IMR-90 (cell line): ENCODE measurements at regions not wholly inside any gene's neighbourhood (a gene's known extent, or its start where the extent isn't known, plus 50 kb on each side); places are given as distances from the start of the nearest gene placed in this dataset.

Source experiments
- ATAC-seq: fragments of 200-7000 bp; cut with Tn5 transposase; 2 replicates; pipeline ENCODE4 v1.9.1; 2020; ENCODE audit warnings: low read depth, mild to moderate bottlenecking, moderate library complexity
- BruUV-seq: library from RNA; stranded (reverse); fragments of 400-500 nt; replicated peaks from 2 replicates; lab custom pipeline; 2021; lab: Mats Ljungman, UMichigan
- CTCF ChIA-PET: fragments of 300-600 bp; formaldehyde crosslinking; extraction: SDS; loops from one replicate; lab custom pipeline; 2021; ENCODE audit warnings: antibody characterized with exemption; lab: Yijun Ruan, JAX
- POLR2A ChIA-PET: fragments of 300-600 bp; sonication (Branson Sonifier 250); formaldehyde crosslinking; loops from one replicate; lab custom pipeline; 2022; ENCODE audit warnings: antibody characterized with exemption; ENCODE audit not compliant: unreplicated experiment; lab: Charles Lee
- DNase-seq: peaks from one replicate; pipeline ENCODE4 v3.0.0; 2013
- H2AFZ ChIP-seq: replicated peaks from 2 replicates; pipeline ENCODE3; 2013; ENCODE audit warnings: low read length, mild to moderate bottlenecking; ENCODE audit not compliant: poor library complexity
- H2AK5ac ChIP-seq: 2 replicates; pipeline ENCODE4 v1.6.1; 2013; ENCODE audit warnings: low read depth, low read length, inconsistent platforms
- H2AK9ac ChIP-seq: replicated peaks from 2 replicates; pipeline ENCODE3; 2013; ENCODE audit warnings: mild to moderate bottlenecking, low read depth, low read length, moderate library complexity; ENCODE audit not compliant: poor library complexity
- H2BK120ac ChIP-seq: 2 replicates; pipeline ENCODE4 v1.6.1; 2013; ENCODE audit warnings: low read depth, low read length, inconsistent platforms
- H2BK15ac ChIP-seq: 3 replicates; pipeline ENCODE4 v1.6.1; 2013; ENCODE audit warnings: low read depth, low read length, inconsistent platforms
- H2BK20ac ChIP-seq: 2 replicates; pipeline ENCODE4 v1.6.1; 2013; ENCODE audit warnings: low read depth, mild to moderate bottlenecking, inconsistent platforms, low read length, moderate library complexity
- H2BK5ac ChIP-seq: 2 replicates; pipeline ENCODE4 v1.6.1; 2013; ENCODE audit warnings: mild to moderate bottlenecking, low read depth, low read length, inconsistent platforms; ENCODE audit not compliant: poor library complexity, severe bottlenecking
- H3K14ac ChIP-seq: replicated peaks from 2 replicates; pipeline ENCODE4 v1.6.1; 2013; ENCODE audit warnings: low read depth, low read length, inconsistent platforms
- H3K18ac ChIP-seq: 2 replicates; pipeline ENCODE4 v1.6.1; 2013; ENCODE audit warnings: low read depth, low read length, control low read depth
- H3K23ac ChIP-seq: 2 replicates; pipeline ENCODE4 v1.6.1; 2013; ENCODE audit warnings: low read depth, low read length, inconsistent platforms
- H3K27ac ChIP-seq: 2 replicates; pipeline ENCODE4 v1.5.1; 2013; ENCODE audit warnings: mild to moderate bottlenecking, control low read depth, low read length; ENCODE audit not compliant: insufficient read depth
- H3K27me3 ChIP-seq: 2 replicates; pipeline ENCODE4 v1.6.1; 2013; ENCODE audit warnings: low read length; ENCODE audit not compliant: control insufficient read depth, insufficient read depth
- H3K36me3 ChIP-seq: 2 replicates; pipeline ENCODE4 v1.6.1; 2013; ENCODE audit warnings: low read length, mixed read lengths; ENCODE audit not compliant: control insufficient read depth, insufficient read depth
- H3K4ac ChIP-seq: 2 replicates; pipeline ENCODE4 v1.6.1; 2013; ENCODE audit warnings: low read depth, low read length, inconsistent platforms
- H3K4me1 ChIP-seq: 2 replicates; pipeline ENCODE4 v1.6.1; 2013; ENCODE audit warnings: low read length, mixed read lengths; ENCODE audit not compliant: control insufficient read depth, insufficient read depth
- H3K4me2 ChIP-seq: 2 replicates; pipeline ENCODE4 v1.6.1; 2013; ENCODE audit warnings: low read depth, mild to moderate bottlenecking, control low read depth, low read length, moderate library complexity
- H3K4me3 ChIP-seq: 2 replicates; pipeline ENCODE4 v1.5.1; 2013; ENCODE audit warnings: low read depth, mild to moderate bottlenecking, control low read depth, low read length, moderate library complexity; ENCODE audit not compliant: insufficient read depth
- H3K56ac ChIP-seq: 2 replicates; pipeline ENCODE4 v1.6.1; 2013; ENCODE audit warnings: low read length, inconsistent platforms; ENCODE audit not compliant: insufficient read depth; ENCODE audit errors: extremely low read depth
- H3K79me1 ChIP-seq, 2 experiments: 2 replicates each; pipeline ENCODE4 v1.6.1; 2013; ENCODE audit warnings: low read length in 2 of 2, inconsistent platforms in 1 of 2, low read depth in 1 of 2
- H3K9ac ChIP-seq: 2 replicates; pipeline ENCODE4 v1.6.1; 2013; ENCODE audit warnings: low read depth, low read length, control low read depth
- H3K9me1 ChIP-seq: 2 replicates; pipeline ENCODE4 v1.6.1; 2013; ENCODE audit warnings: low read length, inconsistent platforms; ENCODE audit not compliant: insufficient read depth
- H3K9me3 ChIP-seq: 2 replicates; pipeline ENCODE4 v1.6.1; 2013; ENCODE audit warnings: low read length; ENCODE audit not compliant: control insufficient read depth, insufficient read depth
- H4K20me1 ChIP-seq: 2 replicates; pipeline ENCODE4 v1.6.1; 2013; ENCODE audit warnings: low read length, inconsistent platforms; ENCODE audit not compliant: insufficient read depth
- H4K5ac ChIP-seq: 2 replicates; pipeline ENCODE4 v1.6.1; 2013; ENCODE audit warnings: mild to moderate bottlenecking, low read depth, low read length, control low read depth
- H4K8ac ChIP-seq, 2 experiments: 2 replicates each; pipeline ENCODE4 v1.6.1; 2013; ENCODE audit warnings: low read depth in 2 of 2, low read length in 2 of 2, control low read depth in 1 of 2, inconsistent platforms in 1 of 2
- H4K91ac ChIP-seq: 2 replicates; pipeline ENCODE4 v1.6.1; 2013; ENCODE audit warnings: low read depth, low read length, inconsistent platforms; ENCODE audit not compliant: insufficient read depth
- BHLHE40 ChIP-seq: fragments of 150-350 bp; IDR thresholded peaks from 2 replicates; pipeline ENCODE4 v1.6.1; 2016; ENCODE audit warnings: mild to moderate bottlenecking, low read depth, low read length
- CEBPB ChIP-seq: IDR thresholded peaks from 2 replicates; pipeline ENCODE4 v1.6.1; 2012; ENCODE audit warnings: low read depth, low read length, improper control_type of control experiment
- CHD1 ChIP-seq: IDR thresholded peaks from 2 replicates; pipeline ENCODE4 v1.6.1; 2012; ENCODE audit warnings: low read depth, low read length, improper control_type of control experiment
- FOS ChIP-seq: fragments of 150-350 bp; IDR thresholded peaks from 2 replicates; pipeline ENCODE4 v1.6.1; 2016; ENCODE audit warnings: low read depth, low read length
- MAFK ChIP-seq: IDR thresholded peaks from 2 replicates; pipeline ENCODE4 v1.6.1; 2012; ENCODE audit warnings: low read depth, low read length, improper control_type of control experiment
- MAZ ChIP-seq: IDR thresholded peaks from 2 replicates; pipeline ENCODE4 v1.6.1; 2012; ENCODE audit warnings: low read depth, mild to moderate bottlenecking, low read length, improper control_type of control experiment, moderate library complexity, borderline replicate concordance
- MXI1 ChIP-seq: IDR thresholded peaks from 2 replicates; pipeline ENCODE4 v1.6.1; 2012; ENCODE audit warnings: low read depth, mild to moderate bottlenecking, low read length, moderate library complexity, borderline replicate concordance
- NFE2L2 ChIP-seq: fragments of 150-350 bp; IDR thresholded peaks from 2 replicates; pipeline ENCODE4 v1.6.1; 2016; ENCODE audit warnings: low read depth, mild to moderate bottlenecking, low read length
- POLR2A ChIP-seq: IDR thresholded peaks from 2 replicates; pipeline ENCODE4 v1.6.1; 2012; ENCODE audit warnings: mild to moderate bottlenecking, low read depth, low read length
- RAD21 ChIP-seq: IDR thresholded peaks from 2 replicates; pipeline ENCODE4 v1.6.1; 2012; ENCODE audit warnings: low read length, improper control_type of control experiment
- RCOR1 ChIP-seq: IDR thresholded peaks from 2 replicates; pipeline ENCODE4 v1.6.1; 2012; ENCODE audit warnings: mild to moderate bottlenecking, low read length, improper control_type of control experiment; ENCODE audit not compliant: insufficient replicate concordance
- RFX5 ChIP-seq: IDR thresholded peaks from 2 replicates; pipeline ENCODE4 v1.8.0; 2012; ENCODE audit warnings: low read depth, mild to moderate bottlenecking, low read length, moderate library complexity
- SMC3 ChIP-seq: fragments of 150-350 bp; IDR thresholded peaks from 2 replicates; pipeline ENCODE4 v1.6.1; 2016; ENCODE audit warnings: low read depth, mild to moderate bottlenecking, antibody characterized with exemption, low read length, moderate library complexity
- WGBS, 2 experiments: methylation state at CpG; one replicate each; pipeline versions ENCODE4 v1.1.5 to v1.1.7; 2013; ENCODE audit warnings: missing lambda C conversion rate in 2 of 2; ENCODE audit not compliant: insufficient read length in 1 of 2; ENCODE audit errors: extremely low coverage in 2 of 2; 5-methylcytosine and 5-hydroxymethylcytosine counted together
- dilution Hi-C: fragments of 300-500 bp; cut with HindIII; formaldehyde crosslinking; loops from one replicate; pipeline ENCODE4 v1.14.3; 2018; ENCODE audit warnings: low sequenced_read_pairs; ENCODE audit not compliant: unreplicated experiment
- in situ Hi-C: fragments of 300-500 bp; cut with MboI; formaldehyde crosslinking; loops from 3 replicates; pipeline ENCODE4 v1.14.3; 2019; ENCODE audit warnings: low sequenced_read_pairs, inconsistent platforms, mixed read lengths
- intact Hi-C: fragments of 100-400 bp; cut with micrococcal nuclease; formaldehyde crosslinking; loops from 2 replicates; pipeline ENCODE4 v1.10.0; 2022
- TF ChIP-seq, protein P1 (sequence below): conservative IDR thresholded peaks from 2 replicates; pipeline ENCODE4 v1.5.1; 2012; ENCODE audit warnings: mild to moderate bottlenecking, low read depth, low read length, improper control_type of control experiment
- TF ChIP-seq, protein P2 (sequence below): fragments of 150-350 bp; IDR thresholded peaks from 2 replicates; pipeline ENCODE4 v1.6.1; 2017; ENCODE audit warnings: mild to moderate bottlenecking, antibody characterized with exemption, low read length, low read depth

DNA sequence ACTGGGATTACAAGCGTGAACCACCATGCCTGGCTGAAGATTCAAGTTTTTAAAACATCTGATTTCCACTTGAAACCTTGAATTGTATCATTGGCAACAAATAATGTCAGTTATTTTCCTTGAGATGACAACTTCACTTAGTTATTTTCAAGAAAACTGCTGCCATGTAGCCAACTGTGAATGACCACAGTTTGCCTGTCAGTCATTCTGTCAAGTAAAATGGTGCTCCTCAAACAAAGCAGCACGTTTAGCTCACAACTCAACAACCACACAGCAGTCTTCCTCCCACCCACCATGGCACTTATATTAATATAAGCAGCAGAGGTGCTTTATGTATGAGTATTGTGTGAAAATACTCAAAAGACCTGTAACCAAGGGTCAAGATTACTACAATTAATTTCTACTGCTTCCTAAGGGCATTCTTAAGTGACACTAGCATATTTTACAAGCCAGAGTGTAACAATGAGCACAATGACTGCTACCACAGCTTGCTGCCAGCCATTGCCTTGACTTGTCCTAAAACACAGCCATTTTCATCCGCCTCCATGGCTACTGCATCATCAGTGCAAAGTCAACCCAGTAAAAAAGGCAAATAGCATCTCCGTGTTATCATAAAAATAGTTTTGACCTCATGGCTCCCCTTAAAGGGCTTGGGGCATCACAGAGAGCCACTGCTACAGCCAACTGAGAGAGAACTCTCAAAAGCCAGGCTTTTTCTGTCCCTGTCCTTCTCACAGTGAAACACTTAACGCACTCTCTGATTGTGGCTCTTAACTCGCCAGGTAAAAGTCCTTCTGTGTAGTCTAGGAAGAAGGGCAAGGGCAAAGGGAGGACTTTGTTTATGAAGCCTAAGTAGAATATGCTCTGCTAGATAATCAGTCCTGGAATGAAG lies 96.4 kb upstream of the TAB2 start:
- Histone ChIP-seq H3K9ac (no peak overlapping the region), H3K4me2 (no peak overlapping the region), H3K4me1 (no peaks in the 10 kb centered on the region; the same call in 1 of the 2 replicates), H2BK5ac (no peak overlapping the region), H3K56ac (no peak overlapping the region), H3K27ac (no peak overlapping the region), H2BK120ac (no peak overlapping the region), H2AK5ac (no peak overlapping the region), H4K91ac (no peak overlapping the region), H2BK15ac (no peak overlapping the region), H4K20me1 (no peaks in the 10 kb centered on the region), H3K14ac (no peak overlapping the region), H3K18ac (no peak overlapping the region), H3K4me3 (no peak overlapping the region), H3K36me3 (no peaks in the 10 kb centered on the region), H4K5ac (no peak overlapping the region), H3K23ac (no peak overlapping the region), H2AK9ac (no peak overlapping the region), H3K9me3 (no peaks in the 10 kb centered on the region), H2BK20ac (no peak overlapping the region), H3K79me1 (no peaks in the 10 kb centered on the region), H3K27me3 (peaks cover 1% of the 10 kb centered on the region), H2AFZ (no peak overlapping the region), H4K8ac (no peak overlapping the region), H3K4ac (no peak overlapping the region), H3K9me1 (no peaks in the 10 kb centered on the region)
- POLR2A ChIA-PET = no interaction called here
- in situ Hi-C loops = no loop called here
- dilution Hi-C loops = no loop called here
- no peak for ATAC-seq
- no peak for DNase-seq
- BruUV-seq = no TSS peak
- 100% methylated on average over 1 of the region's 6 CpGs; no CpG with 5 or more reads in 1 of the 2 experiments for WGBS, 2 experiments
- CTCF ChIA-PET = no interaction called here
- intact Hi-C loops = no loop called here
- TF ChIP-seq MXI1 = no peak
- no peak for TF ChIP-seq SMC3
- no peak for TF ChIP-seq NFE2L2
- TF ChIP-seq CHD1 = no peak
- no peak for TF ChIP-seq RAD21
- no peak for TF ChIP-seq FOS
- TF ChIP-seq, protein P1, sequence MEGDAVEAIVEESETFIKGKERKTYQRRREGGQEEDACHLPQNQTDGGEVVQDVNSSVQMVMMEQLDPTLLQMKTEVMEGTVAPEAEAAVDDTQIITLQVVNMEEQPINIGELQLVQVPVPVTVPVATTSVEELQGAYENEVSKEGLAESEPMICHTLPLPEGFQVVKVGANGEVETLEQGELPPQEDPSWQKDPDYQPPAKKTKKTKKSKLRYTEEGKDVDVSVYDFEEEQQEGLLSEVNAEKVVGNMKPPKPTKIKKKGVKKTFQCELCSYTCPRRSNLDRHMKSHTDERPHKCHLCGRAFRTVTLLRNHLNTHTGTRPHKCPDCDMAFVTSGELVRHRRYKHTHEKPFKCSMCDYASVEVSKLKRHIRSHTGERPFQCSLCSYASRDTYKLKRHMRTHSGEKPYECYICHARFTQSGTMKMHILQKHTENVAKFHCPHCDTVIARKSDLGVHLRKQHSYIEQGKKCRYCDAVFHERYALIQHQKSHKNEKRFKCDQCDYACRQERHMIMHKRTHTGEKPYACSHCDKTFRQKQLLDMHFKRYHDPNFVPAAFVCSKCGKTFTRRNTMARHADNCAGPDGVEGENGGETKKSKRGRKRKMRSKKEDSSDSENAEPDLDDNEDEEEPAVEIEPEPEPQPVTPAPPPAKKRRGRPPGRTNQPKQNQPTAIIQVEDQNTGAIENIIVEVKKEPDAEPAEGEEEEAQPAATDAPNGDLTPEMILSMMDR = no peak
- no peak for TF ChIP-seq MAFK
- TF ChIP-seq, protein P2, sequence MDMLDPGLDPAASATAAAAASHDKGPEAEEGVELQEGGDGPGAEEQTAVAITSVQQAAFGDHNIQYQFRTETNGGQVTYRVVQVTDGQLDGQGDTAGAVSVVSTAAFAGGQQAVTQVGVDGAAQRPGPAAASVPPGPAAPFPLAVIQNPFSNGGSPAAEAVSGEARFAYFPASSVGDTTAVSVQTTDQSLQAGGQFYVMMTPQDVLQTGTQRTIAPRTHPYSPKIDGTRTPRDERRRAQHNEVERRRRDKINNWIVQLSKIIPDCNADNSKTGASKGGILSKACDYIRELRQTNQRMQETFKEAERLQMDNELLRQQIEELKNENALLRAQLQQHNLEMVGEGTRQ = no peak
- no peak for TF ChIP-seq RCOR1
- TF ChIP-seq CEBPB = no peak
- no peak for TF ChIP-seq BHLHE40
- no peak for TF ChIP-seq RFX5
- no peak for TF ChIP-seq POLR2A
- no peak for TF ChIP-seq MAZ
